Cardiac muscle cell (in vitro differentiated cells and primary cell): ENCODE measurements at regions not wholly inside any gene's neighbourhood (a gene's known extent, or its start where the extent isn't known, plus 50 kb on each side); places are given as distances from the start of the nearest gene placed in this dataset.

Experiments used
- DNase-seq, 2 donors: peaks; one replicate each; pipeline versions ENCODE4 v3.0.0 to v3.0.0-alpha.2; 2010 to 2017; ENCODE audit warnings: low read depth in 1 of 2, low spot score in 1 of 2
- H3K27ac ChIP-seq: fragments of 200-600 bp; sonication (generic); 2 replicates; pipeline ENCODE4 v1.5.1; 2016
- H3K27me3 ChIP-seq: fragments of 200-600 bp; sonication (generic); 2 replicates; pipeline ENCODE4 v1.6.0; 2016; ENCODE audit warnings: control low read depth
- H3K36me3 ChIP-seq: fragments of 200-600 bp; sonication (generic); 2 replicates; pipeline ENCODE4 v1.5.1; 2016; ENCODE audit warnings: control low read depth
- H3K4me1 ChIP-seq: fragments of 200-600 bp; sonication (generic); 2 replicates; pipeline ENCODE4 v1.8.1; 2017; ENCODE audit warnings: low read depth, mild to moderate bottlenecking, mixed run types
- H3K4me3 ChIP-seq: fragments of 200-600 bp; sonication (generic); 2 replicates; pipeline ENCODE4 v1.5.1; 2016; ENCODE audit warnings: mild to moderate bottlenecking
- H3K9me3 ChIP-seq: fragments of 200-600 bp; sonication (generic); 2 replicates; pipeline ENCODE4 v1.5.1; 2017; ENCODE audit warnings: low read depth, mild to moderate bottlenecking, control low read depth
- TF ChIP-seq, protein P1 (sequence below): IDR thresholded peaks from 2 replicates; pipeline ENCODE4 v1.5.1; 2012; ENCODE audit warnings: low read depth, mild to moderate bottlenecking, low read length

DNA sequence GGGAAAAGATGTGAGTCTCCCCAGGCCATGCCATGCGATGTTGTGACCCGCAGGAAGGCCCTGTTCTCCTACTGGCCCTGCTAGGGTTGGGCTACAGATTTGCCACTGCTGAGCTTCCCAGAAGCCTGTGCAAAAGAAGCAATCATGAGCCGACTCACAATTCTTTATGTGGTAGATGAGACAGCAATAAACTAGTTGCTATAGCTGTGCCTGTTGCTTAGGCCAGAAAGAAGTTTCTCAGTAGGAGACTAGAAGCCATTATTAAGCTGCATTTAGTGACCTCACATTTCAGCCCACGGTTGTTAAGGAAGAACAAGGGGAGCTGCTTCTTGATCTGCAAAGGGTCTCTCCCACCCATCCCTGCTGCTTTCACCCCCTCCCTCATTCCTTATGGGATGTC lies 239.4 kb upstream of the CRY1 start:
- TF ChIP-seq, protein P1, sequence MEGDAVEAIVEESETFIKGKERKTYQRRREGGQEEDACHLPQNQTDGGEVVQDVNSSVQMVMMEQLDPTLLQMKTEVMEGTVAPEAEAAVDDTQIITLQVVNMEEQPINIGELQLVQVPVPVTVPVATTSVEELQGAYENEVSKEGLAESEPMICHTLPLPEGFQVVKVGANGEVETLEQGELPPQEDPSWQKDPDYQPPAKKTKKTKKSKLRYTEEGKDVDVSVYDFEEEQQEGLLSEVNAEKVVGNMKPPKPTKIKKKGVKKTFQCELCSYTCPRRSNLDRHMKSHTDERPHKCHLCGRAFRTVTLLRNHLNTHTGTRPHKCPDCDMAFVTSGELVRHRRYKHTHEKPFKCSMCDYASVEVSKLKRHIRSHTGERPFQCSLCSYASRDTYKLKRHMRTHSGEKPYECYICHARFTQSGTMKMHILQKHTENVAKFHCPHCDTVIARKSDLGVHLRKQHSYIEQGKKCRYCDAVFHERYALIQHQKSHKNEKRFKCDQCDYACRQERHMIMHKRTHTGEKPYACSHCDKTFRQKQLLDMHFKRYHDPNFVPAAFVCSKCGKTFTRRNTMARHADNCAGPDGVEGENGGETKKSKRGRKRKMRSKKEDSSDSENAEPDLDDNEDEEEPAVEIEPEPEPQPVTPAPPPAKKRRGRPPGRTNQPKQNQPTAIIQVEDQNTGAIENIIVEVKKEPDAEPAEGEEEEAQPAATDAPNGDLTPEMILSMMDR, result no peak
- H3K36me3 ChIP-seq, result no peaks in the 10 kb centered on the region
- H3K4me1 ChIP-seq, result no peaks in the 10 kb centered on the region
- H3K9me3 ChIP-seq, result no peaks in the 10 kb centered on the region
- H3K27ac ChIP-seq, result no peak overlapping the region
- no peak overlapping the region for H3K4me3 ChIP-seq
- H3K27me3 ChIP-seq, result no peaks in the 10 kb centered on the region
- no peak for DNase-seq

DNA sequence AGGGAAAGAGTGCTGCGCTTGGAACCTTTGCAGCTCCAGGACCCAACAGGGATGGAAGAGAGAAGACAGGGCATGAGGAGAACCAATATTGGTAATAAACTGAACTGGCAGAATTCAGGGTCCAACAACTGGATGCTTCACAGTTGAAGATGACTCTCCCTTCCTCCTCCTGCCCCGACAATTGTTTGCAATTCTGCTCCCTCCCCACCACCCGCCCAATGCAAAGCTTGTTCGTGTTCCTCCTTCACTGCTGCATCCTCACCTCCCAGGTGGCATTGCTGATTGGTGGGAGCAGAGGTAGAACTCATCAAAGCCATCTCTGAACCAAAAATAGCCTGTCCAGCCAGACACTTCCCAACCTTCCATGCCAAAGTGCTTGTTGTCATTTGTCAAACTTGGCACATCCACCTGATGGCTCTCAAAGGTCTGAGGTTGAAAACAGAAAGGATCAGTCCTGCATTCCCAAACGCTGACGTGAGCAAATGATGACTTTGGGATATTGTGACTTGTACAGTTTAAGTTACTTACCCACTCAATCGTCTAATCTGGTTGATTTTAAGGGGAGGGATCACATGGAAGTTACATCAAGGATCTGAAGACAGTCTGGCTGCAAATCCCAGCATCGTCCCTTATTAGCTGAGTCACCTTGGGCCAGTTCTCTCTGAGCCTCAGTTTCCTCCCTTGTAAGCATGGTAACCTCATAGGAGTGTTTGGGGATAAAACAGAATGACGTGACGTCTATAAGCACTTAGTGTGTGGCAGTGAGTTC lies 242.6 kb upstream of the CRY1 start:
- H3K36me3 ChIP-seq, result no peaks in the 10 kb centered on the region
- no peaks in the 10 kb centered on the region for H3K9me3 ChIP-seq
- TF ChIP-seq, protein P1, result no peak
- H3K27me3 ChIP-seq, result no peaks in the 10 kb centered on the region
- no peak overlapping the region for H3K4me3 ChIP-seq
- no peak overlapping the region for H3K27ac ChIP-seq
- no peak for DNase-seq
- H3K4me1 ChIP-seq, result no peaks in the 10 kb centered on the region

DNA sequence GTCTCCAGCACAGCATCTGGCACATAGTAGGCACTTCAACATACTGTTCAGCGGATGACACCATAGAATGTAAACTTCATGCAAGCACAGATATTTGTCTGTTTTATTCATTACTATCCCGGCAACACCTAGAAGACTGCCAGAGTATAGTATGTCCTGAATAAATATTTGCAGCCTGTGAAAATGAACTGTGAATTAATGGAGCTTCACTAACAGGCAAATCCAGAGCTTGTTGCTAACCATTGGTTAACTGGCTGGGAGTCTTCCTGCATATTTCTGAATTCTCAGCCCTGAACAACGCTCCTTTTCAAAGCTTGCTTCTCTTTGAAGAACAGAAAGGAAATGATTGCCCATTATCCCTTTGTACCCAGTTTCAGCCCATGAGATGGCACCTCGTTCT lies 243.3 kb upstream of the CRY1 start:
- no peak overlapping the region for H3K4me3 ChIP-seq
- H3K9me3 ChIP-seq, result no peaks in the 10 kb centered on the region
- H3K27me3 ChIP-seq, result no peaks in the 10 kb centered on the region
- no peak for DNase-seq
- no peak overlapping the region for H3K27ac ChIP-seq
- no peaks in the 10 kb centered on the region for H3K4me1 ChIP-seq
- no peaks in the 10 kb centered on the region for H3K36me3 ChIP-seq
- TF ChIP-seq, protein P1, result no peak

DNA sequence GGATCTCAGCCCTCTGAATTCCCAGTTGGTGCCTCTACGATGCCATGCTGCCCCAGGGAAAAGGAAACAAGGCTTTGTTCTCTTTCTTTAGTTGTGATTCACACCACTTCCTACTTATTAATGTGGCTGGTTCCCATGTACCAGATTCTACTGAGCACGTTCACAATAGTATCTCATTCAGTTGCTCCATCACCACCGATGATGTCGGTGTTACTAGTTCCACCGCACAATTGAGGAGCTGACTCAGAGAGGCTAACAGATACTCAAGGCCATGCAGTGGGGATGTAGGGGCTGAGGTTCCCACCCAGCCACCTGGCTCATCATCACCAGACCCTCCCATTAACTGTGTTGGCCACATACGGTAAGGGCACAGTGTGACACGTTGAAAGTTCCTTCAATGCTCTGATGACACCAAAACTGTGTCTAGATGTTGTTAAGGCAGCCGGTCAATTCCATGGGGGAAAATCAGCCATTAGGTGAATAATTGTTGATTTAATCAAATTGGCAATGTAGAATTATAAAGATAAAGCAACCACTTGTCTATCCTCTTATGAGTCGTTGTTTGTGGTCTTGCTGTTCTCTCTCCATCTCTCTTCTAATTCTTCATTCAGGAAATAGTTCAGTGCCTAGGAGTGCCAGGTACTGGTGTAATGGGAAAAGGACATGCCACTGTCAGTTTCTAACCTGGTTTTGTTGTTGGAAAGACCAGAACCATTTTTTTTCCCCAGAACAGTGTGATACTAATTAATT lies 244.2 kb upstream of the CRY1 start:
- TF ChIP-seq, protein P1, result no peak
- Histone ChIP-seq H3K27me3 (no peaks in the 10 kb centered on the region), H3K9me3 (no peaks in the 10 kb centered on the region), H3K4me1 (no peaks in the 10 kb centered on the region), H3K36me3 (no peaks in the 10 kb centered on the region), H3K4me3 (no peak overlapping the region), H3K27ac (no peak overlapping the region)
- DNase-seq, result no peak

DNA sequence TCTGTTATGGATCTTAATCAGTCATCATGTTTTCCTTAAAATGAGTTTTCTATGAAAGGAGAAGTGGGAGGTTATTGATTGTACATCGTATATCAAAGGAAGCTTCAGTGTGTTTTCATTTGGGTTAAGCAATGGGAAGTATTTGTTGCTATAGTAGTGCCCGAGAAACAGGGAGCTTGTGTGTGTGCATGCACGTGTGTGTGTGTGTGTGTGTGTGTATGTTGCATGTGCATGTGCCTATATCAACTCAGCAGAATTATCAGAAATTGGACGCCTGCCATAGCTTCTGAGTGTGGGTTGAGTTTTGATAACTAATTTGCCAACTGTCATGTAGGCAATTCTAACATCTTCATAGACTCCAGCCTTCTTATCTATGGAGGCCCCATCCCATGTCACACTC lies 246.1 kb upstream of the CRY1 start:
- H3K4me1 ChIP-seq, result no peaks in the 10 kb centered on the region
- H3K4me3 ChIP-seq, result no peak overlapping the region
- no peaks in the 10 kb centered on the region for H3K27me3 ChIP-seq
- DNase-seq, result no peak
- H3K27ac ChIP-seq, result no peak overlapping the region
- TF ChIP-seq, protein P1, result no peak
- H3K36me3 ChIP-seq, result no peaks in the 10 kb centered on the region
- H3K9me3 ChIP-seq, result no peaks in the 10 kb centered on the region
